ENCODE measurements at regions not wholly inside any gene's neighbourhood (a gene's known extent, or its start where the extent isn't known, plus 50 kb on each side); places are given as distances from the start of the nearest gene placed in this dataset.

DNA sequence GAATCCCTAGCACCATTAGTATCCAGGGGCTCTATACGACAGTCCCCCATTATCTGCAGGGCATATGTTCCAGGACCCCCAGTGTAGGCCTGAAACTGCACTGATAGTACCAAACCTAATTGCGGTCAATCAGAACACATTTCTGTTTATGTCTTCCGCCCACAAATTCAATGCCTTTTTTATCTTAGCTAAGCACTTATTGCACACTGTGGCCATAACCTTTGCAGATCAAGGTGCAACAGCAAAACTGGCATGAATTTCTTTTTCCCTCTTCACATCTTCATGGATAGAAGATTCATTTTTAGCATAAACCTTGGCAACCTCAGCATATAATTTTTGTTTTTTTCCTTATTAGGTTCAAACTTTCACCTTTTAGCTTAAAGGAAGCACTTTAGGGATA, 361.1 kb downstream of the DEPDC1B start:
- no peak for DNase-seq (ENCODE audit: low read depth, low spot score)

GRCh38 chr5:60336491-60336890, 363.5 kb downstream of the DEPDC1B start:
- no peak for DNase-seq (ENCODE audit: low read depth, low spot score)

DNA sequence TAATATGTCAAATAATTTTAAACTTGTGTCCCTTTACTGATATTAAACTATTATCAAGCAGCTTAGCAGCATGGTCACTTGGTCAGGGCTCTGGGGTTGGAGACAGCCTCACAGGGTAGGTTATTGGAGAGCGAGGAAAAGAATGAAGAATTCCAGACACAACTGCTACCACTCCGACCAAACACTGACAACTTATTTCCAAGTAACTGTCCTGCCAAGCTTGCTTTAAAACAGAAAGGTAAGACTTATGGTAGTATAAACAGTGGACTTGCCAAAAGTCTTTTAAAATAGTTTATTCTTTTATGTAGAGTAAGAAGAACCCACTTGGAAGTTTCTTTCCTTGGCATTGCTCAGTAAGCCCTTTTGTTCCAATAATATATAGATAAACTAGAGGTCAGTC, 364.1 kb downstream of the DEPDC1B start:
- DNase-seq (ENCODE audit: low read depth, low spot score) = no peak

GRCh38 chr5:60334281-60334713, 365.7 kb downstream of the DEPDC1B start:
- DNase-seq (ENCODE audit: low read depth, low spot score) = peak; percentile 43

- DNase-seq (ENCODE audit: low read depth, low spot score) = no peak
Measured at GRCh38 chr5:60333005-60333571, 366.9 kb downstream of the DEPDC1B start.

DNA sequence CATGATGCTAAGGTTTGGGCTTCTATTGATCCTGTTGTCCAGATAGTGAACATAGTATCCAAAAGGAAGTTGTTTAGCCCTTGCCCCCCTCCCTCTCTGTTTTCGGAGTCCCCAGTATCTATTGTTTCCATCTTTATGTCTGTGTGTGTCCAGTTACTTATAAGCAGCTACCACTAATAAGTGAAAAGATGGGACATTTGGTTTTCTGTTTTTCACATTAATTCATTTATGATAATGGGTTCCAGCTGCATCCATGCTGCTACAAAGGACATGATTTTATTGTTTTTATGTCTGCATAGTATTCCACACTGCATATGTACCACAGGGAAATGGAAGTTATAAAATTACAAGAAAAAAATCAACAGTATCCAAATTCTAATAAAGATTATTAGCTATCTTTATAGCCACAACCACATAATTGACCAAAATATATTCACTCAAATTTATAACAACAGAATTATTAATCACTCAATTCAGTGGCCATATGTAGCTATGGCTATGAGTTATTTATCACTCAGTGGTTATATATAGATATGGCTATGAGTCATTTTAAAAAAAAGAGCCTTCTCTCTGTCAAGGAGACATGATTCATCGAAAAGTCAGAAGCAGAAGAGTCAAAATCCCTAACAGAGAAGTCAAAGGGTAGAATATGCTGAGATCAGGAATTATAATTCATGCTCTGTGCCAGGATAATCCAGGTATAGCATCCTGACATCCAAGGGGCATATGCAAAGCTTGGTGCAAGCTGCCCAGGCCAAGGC, 367.5 kb downstream of the DEPDC1B start:
- no peak for DNase-seq (ENCODE audit: low read depth, low spot score)

DNA sequence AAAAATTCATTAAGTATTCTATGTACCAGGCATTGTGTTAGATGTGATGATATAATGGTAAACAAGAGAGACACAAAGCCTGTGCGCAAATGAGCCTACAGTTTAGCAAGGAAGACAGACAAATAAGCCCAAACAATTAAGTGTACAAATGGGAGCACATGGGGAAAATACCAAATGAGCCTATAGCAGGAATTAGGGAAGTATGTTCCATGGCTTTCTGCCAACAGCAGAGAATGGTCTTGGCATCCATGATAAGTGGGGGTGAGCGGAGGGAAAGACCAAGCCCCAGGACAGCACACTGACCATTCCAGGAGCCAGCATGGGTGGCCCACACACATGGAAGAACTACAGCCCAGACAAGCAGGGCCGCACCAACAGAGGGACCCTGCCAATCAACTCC, 369.7 kb downstream of the DEPDC1B start:
- no peak for DNase-seq (ENCODE audit: low read depth, low spot score)

GRCh38 chr5:60325870-60326269, 374.1 kb downstream of the DEPDC1B start:
- no peak for DNase-seq (ENCODE audit: low read depth, low spot score)

DNA sequence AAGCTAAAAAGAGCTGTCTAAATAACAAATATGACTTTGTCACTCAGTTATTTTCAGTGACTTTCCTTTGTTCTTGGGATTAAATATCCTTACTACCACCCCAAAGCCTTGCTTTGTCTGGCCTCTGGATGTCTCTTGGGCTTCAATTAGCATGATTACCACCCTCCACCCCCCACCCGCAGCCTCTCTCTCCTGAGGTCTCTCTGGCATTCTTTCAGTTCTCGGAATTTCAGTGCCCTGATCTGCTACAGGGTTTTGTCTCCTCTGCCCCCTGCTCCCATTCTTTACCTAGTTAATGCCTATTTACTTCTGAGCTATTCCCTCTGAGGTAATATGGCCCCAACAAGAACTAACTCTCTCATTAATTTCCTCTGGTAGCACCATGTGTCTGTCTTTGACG, 376.4 kb downstream of the DEPDC1B start:
- DNase-seq (ENCODE audit: low read depth, low spot score) = peak; percentile 20

DNA sequence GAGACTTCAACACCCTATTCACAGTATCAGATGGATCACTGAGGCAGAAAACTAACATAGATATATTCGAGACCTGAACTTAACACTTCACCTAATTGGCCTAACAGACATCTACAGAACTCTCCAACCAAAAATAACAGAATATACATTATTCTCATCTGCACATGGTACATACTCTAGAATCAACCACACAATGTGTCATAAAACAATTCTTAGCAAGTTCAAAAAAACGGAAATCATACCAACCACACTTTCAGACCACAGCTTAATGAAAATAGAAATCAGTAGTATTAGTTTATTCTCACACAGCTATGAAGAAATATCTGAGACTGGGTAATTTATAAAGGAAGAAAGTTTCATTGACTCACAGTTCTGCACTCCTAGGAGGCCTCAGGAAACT, 387.9 kb downstream of the DEPDC1B start:
- no peak for DNase-seq (ENCODE audit: low read depth, low spot score)

DNA sequence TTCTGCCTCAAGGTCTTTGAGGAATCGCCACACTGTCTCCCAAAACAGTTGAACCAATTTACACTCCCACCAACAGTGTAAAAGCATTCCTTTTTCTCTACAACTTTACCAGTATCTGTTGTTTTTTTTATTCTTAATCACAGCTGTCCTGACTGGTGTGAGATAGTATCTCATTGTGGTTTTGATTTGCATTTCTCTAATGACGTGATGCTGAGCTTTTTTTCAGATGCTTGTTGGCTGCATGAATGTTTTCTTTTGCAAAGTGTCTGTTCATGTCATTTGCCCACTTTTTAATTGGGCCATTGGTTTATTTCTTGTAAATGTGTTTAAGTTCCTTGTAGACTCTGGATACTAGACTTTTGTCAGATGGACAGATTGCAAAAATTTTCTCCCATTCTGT, 400.0 kb downstream of the DEPDC1B start:
- DNase-seq (ENCODE audit: low read depth, low spot score) = no peak

DNA sequence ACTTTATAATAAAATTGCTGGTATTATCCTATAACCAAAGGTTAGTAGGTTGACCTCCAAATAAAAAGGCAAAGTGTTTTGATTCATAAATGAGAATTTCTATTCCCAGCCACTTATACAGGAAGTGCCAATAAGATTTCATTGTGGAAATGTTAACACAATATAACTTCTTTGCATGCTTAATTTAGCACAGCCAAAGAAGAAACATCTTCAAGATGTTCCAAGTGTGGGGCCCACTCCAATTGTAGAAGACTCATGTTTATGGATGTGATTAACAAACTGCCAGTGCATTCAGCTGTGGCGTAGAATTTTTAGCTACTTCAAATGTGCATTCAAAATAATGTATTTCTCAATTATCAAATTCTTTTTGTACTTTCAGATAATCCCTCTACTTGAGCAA, 402.3 kb downstream of the DEPDC1B start:
- DNase-seq (ENCODE audit: low read depth, low spot score) = peak; percentile 8

DNA sequence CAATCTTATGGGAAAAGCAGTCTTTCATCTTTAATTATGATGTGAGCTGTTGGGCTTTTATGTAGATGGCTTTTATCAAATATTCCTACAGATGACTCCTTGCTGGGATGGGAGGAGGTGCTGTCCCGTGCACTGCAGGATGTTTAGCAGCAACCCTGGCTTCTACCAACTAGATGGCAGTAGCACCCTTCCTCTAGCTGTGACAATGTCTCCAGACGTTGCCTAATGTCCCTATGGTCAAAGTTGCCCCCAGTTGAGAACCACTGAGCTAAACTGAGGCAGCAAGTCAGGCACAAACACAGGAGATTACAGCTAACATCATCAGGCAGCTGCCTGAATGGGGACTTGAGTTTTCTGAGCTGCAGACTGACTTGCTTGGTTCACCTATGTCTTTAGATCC, 401.9 kb upstream of the PDE4D start:
- peak; percentile 31 for DNase-seq (ENCODE audit: low read depth, low spot score)

GRCh38 chr5:60293518-60293917, 400.0 kb upstream of the PDE4D start:
- DNase-seq (ENCODE audit: low read depth, low spot score) = no peak

- peak; percentile 44 for DNase-seq (ENCODE audit: low read depth, low spot score)
Measured at GRCh38 chr5:60287174-60287771, 393.7 kb upstream of the PDE4D start.

- no peak for DNase-seq (ENCODE audit: low read depth, low spot score)
Measured at GRCh38 chr5:60285910-60286309, 392.4 kb upstream of the PDE4D start.

- DNase-seq (ENCODE audit: low read depth, low spot score) = no peak
Measured at GRCh38 chr5:60280943-60281342, 387.4 kb upstream of the PDE4D start.

DNA sequence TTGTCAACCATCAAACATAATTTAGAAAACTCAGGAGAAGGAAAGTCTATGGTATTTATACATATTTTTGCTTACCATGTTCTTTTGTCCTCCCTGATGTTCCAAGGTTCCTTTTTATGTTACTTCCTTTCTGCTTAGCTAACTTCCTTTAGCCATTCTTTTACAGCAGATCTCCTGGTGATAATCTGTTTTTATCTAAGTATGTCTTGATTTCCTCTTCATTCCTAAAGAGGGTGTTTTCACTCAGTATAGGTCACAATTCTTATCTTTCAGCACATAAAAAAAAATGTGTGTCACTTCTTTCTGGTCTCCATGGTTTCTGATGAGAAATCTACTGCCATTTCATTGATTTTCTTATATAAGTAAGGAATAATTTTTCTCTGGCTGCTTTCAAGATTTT, 384.4 kb upstream of the PDE4D start:
- no peak for DNase-seq (ENCODE audit: low read depth, low spot score)

- DNase-seq (ENCODE audit: low read depth, low spot score) = no peak
Measured at GRCh38 chr5:60274747-60275146, 381.2 kb upstream of the PDE4D start.

DNA sequence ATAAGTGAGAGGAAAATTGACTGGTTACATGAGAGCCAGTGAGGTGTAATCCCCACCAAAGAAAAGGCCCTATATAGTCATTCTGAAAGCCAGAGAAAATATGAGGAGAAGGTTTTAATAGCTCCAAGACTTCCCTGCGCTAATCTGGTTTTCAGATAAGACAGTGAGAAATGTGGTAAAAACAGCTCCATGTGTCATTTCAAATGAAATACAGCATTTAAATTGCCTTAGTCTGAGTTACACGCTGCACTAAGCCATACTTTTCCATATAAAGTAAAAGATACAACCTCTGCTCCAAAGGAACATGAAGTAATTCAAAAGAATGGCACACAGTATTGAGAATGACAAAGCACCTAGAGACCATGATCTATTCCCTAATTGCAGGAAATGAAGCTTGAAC, 378.0 kb upstream of the PDE4D start:
- no peak for DNase-seq (ENCODE audit: low read depth, low spot score)

DNA sequence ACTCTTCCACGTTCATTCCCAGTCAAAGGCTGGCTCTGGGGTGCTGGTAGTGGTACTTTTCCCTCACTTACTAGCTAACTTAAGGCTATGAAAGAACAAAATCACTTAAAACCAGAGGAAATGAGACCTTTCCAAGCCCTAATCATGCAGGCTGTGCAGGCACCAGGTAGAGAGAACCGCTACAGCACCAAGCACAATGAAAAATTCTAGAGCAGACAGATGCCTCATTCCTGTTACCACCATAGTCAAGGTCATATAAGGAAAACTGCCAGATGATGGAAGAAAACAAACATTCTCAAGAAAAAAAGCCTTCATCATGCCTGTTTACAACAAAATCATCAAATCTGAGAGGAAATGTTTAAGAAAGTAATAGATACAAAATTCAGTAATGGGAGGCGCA, 374.4 kb upstream of the PDE4D start:
- no peak for DNase-seq (ENCODE audit: low read depth, low spot score)

DNA sequence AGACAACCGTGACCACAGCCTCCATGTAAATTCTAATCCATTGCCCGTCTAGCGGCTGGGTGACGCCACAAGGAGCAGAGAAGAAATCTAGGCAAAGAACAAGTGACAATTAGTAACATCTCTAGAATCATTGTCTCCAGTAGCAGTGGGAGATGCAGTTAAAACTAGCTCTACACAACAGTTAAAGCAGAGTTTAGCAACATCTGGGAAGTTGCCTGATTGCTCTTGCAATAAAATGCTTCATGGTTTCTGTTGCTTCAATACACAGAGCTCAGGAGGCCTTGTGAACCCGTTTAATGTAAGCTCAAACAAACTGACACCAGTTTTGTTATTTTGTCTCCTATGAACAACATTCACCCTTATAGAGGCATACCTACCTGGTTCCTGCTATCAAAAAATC, 369.8 kb upstream of the PDE4D start:
- no peak for DNase-seq (ENCODE audit: low read depth, low spot score)

DNA sequence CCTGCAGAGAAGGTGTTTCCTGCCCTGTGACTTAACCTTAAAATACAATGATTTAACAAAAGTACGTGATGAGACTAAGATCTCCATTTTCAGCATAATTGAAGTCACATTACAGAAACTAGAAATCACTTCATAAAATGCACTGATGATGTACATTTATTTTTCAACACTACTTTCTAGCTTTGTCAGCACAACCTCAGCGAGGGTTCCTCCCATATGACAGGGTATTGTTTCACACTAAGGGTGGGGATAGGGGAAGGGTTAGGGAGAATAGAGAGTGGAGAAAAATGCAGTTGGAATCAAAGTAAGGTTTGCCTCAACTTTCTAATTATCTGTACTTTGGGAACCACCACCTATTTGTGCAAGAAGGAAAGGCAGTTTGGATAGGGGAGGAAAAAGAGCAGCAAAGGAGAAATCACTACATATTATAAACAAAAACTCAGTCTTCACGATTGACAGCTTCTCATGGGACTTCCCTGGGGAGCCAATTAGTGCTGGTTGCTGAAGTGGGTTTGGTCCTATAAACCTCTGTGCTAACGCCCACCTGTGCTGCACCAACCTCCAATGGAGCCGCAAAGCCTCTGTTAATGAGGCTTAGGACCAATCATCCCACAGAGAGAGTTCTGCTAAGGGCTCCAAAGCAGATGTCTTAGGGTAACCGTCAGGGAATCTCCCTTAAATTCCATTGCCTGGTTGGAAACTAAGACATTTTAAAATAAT, 369.2 kb upstream of the PDE4D start:
- DNase-seq (ENCODE audit: low read depth, low spot score) = no peak
